ENCODE measurements at regions not wholly inside any gene's neighbourhood (a gene's known extent, or its start where the extent isn't known, plus 50 kb on each side); places are given as distances from the start of the nearest gene placed in this dataset.

GRCh38 chr2:57614988-57615387 is 431.6 kb upstream of the VRK2 start:
- Mint-ChIP-seq H3K27ac (ENCODE audit: unreplicated experiment) (no peak overlapping the region), H3K9me3 (ENCODE audit: low read depth) (peaks cover 4% of the 10 kb centered on the region), H3K36me3 (ENCODE audit: low read depth) (no peaks in the 10 kb centered on the region), H3K27me3 (ENCODE audit: low read depth) (no peaks in the 10 kb centered on the region), H3K4me1 (ENCODE audit: low read depth) (peaks cover 4% of the 10 kb centered on the region), H3K4me3 (ENCODE audit: unreplicated experiment) (no peak overlapping the region)
- no peak for DNase-seq (ENCODE audit: low spot score)
- TF ChIP-seq CTCF (IDR thresholded peaks at IDR 0.05), result no peak

DNA sequence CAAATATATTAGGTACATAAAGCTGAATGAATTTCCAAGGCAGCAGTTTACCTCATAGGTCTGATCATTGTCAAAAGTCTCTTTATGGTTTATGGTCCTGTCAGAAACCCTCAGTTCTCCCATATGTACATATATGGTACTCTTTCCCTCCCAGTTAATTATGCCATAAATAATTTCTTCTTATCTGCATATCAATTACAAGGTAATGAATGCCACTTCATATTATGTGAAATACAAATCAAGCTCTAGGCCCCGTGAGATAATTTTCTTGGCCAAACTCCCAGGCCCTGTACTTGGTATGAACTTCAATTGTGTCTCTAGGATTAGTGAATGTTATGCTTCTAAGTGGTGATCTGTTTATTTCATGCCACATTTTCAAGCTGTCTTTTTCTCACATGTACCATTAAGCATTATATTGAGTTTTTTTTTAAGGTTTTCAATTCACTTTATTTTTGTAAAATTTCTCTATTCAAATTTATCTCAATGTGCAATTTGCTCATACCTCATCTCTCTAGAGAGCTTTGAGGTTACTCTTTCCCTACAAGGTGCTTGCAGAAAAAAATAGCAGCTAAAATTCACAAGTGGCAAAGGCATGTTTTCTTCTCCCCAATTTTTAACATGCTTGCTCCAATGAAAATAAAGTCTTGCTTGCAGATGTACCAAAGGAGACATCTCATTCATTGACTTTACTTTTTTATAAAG is 430.6 kb upstream of the VRK2 start:
- DNase-seq (ENCODE audit: low spot score), result no peak
- TF ChIP-seq CTCF (IDR thresholded peaks at IDR 0.05), result no peak
- Mint-ChIP-seq H3K36me3 (ENCODE audit: low read depth) (no peaks in the 10 kb centered on the region), H3K4me1 (ENCODE audit: low read depth) (peaks cover 4% of the 10 kb centered on the region), H3K9me3 (ENCODE audit: low read depth) (no peaks in the 10 kb centered on the region), H3K4me3 (ENCODE audit: unreplicated experiment) (no peak overlapping the region), H3K27ac (ENCODE audit: unreplicated experiment) (no peak overlapping the region), H3K27me3 (ENCODE audit: low read depth) (no peaks in the 10 kb centered on the region)

GRCh38 chr2:57617318-57617717 is 429.3 kb upstream of the VRK2 start:
- H3K27me3 Mint-ChIP-seq (ENCODE audit: low read depth), result no peaks in the 10 kb centered on the region
- H3K4me1 Mint-ChIP-seq (ENCODE audit: low read depth), result peaks cover 16% of the 10 kb centered on the region
- H3K4me3 Mint-ChIP-seq (ENCODE audit: unreplicated experiment), result no peak overlapping the region
- no peak for TF ChIP-seq CTCF (IDR thresholded peaks at IDR 0.05)
- H3K27ac Mint-ChIP-seq (ENCODE audit: unreplicated experiment), result no peak overlapping the region
- no peaks in the 10 kb centered on the region for H3K36me3 Mint-ChIP-seq (ENCODE audit: low read depth)
- DNase-seq (ENCODE audit: low spot score), result no peak
- H3K9me3 Mint-ChIP-seq (ENCODE audit: low read depth), result no peaks in the 10 kb centered on the region

DNA sequence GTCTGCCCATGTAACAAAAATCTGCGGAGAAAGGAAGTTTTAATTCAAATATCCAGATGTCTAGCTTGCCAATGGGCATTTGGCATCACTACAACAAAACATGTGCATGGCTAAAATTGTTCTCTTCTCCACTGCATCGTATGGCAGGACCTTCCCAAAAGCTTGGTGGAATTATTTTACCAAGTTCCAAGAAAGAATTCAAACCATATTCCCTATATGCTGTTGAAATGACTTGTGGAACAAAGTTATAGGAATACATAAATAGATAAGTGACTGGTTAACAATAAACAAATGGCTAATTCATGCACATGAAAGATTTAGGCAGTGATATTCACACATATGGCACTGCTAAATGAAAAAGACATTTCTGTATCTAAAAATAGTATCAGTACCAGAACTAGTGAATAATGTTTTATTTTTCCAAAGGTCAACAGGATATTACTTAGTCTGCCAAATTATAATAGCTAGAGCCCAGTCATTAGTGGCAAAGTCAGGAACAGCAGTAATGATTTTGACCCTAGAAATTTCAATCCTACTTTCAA is 425.4 kb upstream of the VRK2 start:
- H3K27ac Mint-ChIP-seq (ENCODE audit: unreplicated experiment), result no peak overlapping the region
- peaks cover 16% of the 10 kb centered on the region for H3K27me3 Mint-ChIP-seq (ENCODE audit: low read depth)
- H3K4me1 Mint-ChIP-seq (ENCODE audit: low read depth), result peaks cover 16% of the 10 kb centered on the region
- H3K4me3 Mint-ChIP-seq (ENCODE audit: unreplicated experiment), result no peak overlapping the region
- H3K9me3 Mint-ChIP-seq (ENCODE audit: low read depth), result no peaks in the 10 kb centered on the region
- DNase-seq (ENCODE audit: low spot score), result no peak
- H3K36me3 Mint-ChIP-seq (ENCODE audit: low read depth), result no peaks in the 10 kb centered on the region
- TF ChIP-seq CTCF (IDR thresholded peaks at IDR 0.05), result no peak

GRCh38 chr2:57622009-57622408 is 424.6 kb upstream of the VRK2 start:
- no peak for DNase-seq (ENCODE audit: low spot score)
- Mint-ChIP-seq H3K4me3 (ENCODE audit: unreplicated experiment) (no peak overlapping the region), H3K27ac (ENCODE audit: unreplicated experiment) (no peak overlapping the region), H3K27me3 (ENCODE audit: low read depth) (peaks cover 17% of the 10 kb centered on the region), H3K9me3 (ENCODE audit: low read depth) (no peaks in the 10 kb centered on the region), H3K4me1 (ENCODE audit: low read depth) (peaks cover 12% of the 10 kb centered on the region), H3K36me3 (ENCODE audit: low read depth) (no peaks in the 10 kb centered on the region)
- TF ChIP-seq CTCF (IDR thresholded peaks at IDR 0.05), result no peak
